Liver (tissue), 3 donors: ENCODE measurements at regions not wholly inside any gene's neighbourhood (a gene's known extent, or its start where the extent isn't known, plus 50 kb on each side); places are given as distances from the start of the nearest gene placed in this dataset.

Source experiments
- ATF3 ChIP-seq: IDR thresholded peaks from 2 replicates; pipeline ENCODE4 v1.6.1; 2016; ENCODE audit warnings: antibody characterized with exemption
- CTCF ChIP-seq: fragments of 150-350 bp; IDR thresholded peaks from 2 replicates; pipeline ENCODE4 v1.5.1; 2017; ENCODE audit warnings: improper control_type of control experiment, low read depth, low read length; ENCODE audit not compliant: missing input control
- GABPA ChIP-seq, 2 donors: IDR thresholded peaks in 1 of 2; conservative IDR thresholded peaks in 1 of 2; 2 replicates each; pipeline ENCODE4 v1.6.1; 2016; ENCODE audit warnings: antibody characterized with exemption in 2 of 2, mild to moderate bottlenecking in 1 of 2, moderate library complexity in 1 of 2
- JUND ChIP-seq, 2 donors: IDR thresholded peaks; 2 replicates each; pipeline ENCODE4 v1.6.1; 2016; ENCODE audit warnings: antibody characterized with exemption in 2 of 2
- MAX ChIP-seq: IDR thresholded peaks from 2 replicates; pipeline ENCODE4 v1.6.1; 2016; ENCODE audit warnings: antibody characterized with exemption
- RAD21 ChIP-seq, 2 donors: IDR thresholded peaks; 2 replicates each; pipeline ENCODE4 v1.6.1; 2016; ENCODE audit warnings: antibody characterized with exemption in 2 of 2, mild to moderate bottlenecking in 2 of 2
- REST ChIP-seq: IDR thresholded peaks from 2 replicates; pipeline ENCODE4 v1.6.1; 2016; ENCODE audit warnings: antibody characterized with exemption, mild to moderate bottlenecking
- RXRA ChIP-seq, 2 donors: IDR thresholded peaks; 2 replicates each; pipeline ENCODE4 v1.6.1; 2017 to 2018; ENCODE audit warnings: antibody characterized with exemption in 2 of 2, mild to moderate bottlenecking in 1 of 2
- SP1 ChIP-seq: IDR thresholded peaks from 2 replicates; pipeline ENCODE4 v1.6.1; 2018; ENCODE audit warnings: antibody characterized with exemption, mild to moderate bottlenecking
- TAF1 ChIP-seq: conservative IDR thresholded peaks from 2 replicates; pipeline ENCODE4 v1.6.1; 2016; ENCODE audit warnings: antibody characterized with exemption, mild to moderate bottlenecking
- YY1 ChIP-seq: IDR thresholded peaks from 2 replicates; pipeline ENCODE4 v1.6.1; 2016; ENCODE audit warnings: antibody characterized with exemption, mild to moderate bottlenecking
- donor health status: healthy.
- donor health status: healthy.

- TF ChIP-seq CTCF (no peak), TAF1 (no peak), YY1 (no peak), SP1 (no peak), RAD21 (IDR thresholded peaks at IDR 0.05) (no peak), REST (no peak), GABPA (IDR thresholded peaks at IDR 0.05 in 1 of 2, conservative IDR thresholded peaks at IDR 0.05 in 1 of 2) (no peak), ATF3 (no peak), RXRA (IDR thresholded peaks at IDR 0.05) (no peak), MAX (no peak), JUND (IDR thresholded peaks at IDR 0.05) (no peak)
Observed at GRCh38 chr12:94733727-94734126, 83.4 kb upstream of the TMCC3 start.
